ENCODE measurements at regions not wholly inside any gene's neighbourhood (a gene's known extent, or its start where the extent isn't known, plus 50 kb on each side); places are given as distances from the start of the nearest gene placed in this dataset.

GRCh38 chr3:164851204-164851603 is 227.1 kb downstream of the SI start:
- TF ChIP-seq ZFP30 (CRISPR knock-in tag; IDR thresholded peaks at IDR 0.05) = no peak
- TF ChIP-seq PATZ1 (CRISPR knock-in tag; IDR thresholded peaks at IDR 0.05; ENCODE audit: borderline replicate concordance) = no peak
- TF ChIP-seq CSDC2 (CRISPR knock-in tag; IDR thresholded peaks at IDR 0.05) = no peak
- no peak for TF ChIP-seq TCF4 (CRISPR knock-in tag; IDR thresholded peaks at IDR 0.05; ENCODE audit: borderline replicate concordance)
- no peak for TF ChIP-seq ZFP3 (CRISPR knock-in tag; IDR thresholded peaks at IDR 0.05)
- TF ChIP-seq ZNF565 (CRISPR knock-in tag; conservative IDR thresholded peaks at IDR 0.05; ENCODE audit: low read depth) = no peak
- no peak for TF ChIP-seq CREB5 (CRISPR knock-in tag; IDR thresholded peaks at IDR 0.05; ENCODE audit: low read depth)
- TF ChIP-seq BACH2 (CRISPR knock-in tag; IDR thresholded peaks at IDR 0.05; ENCODE audit: borderline replicate concordance) = no peak
- no peak for TF ChIP-seq CSRNP3 (CRISPR knock-in tag; IDR thresholded peaks at IDR 0.05)
- ATAC-seq = no peak

- TF ChIP-seq POU6F1 (CRISPR knock-in tag; IDR thresholded peaks at IDR 0.05; ENCODE audit: borderline replicate concordance, low read depth) = no peak
- TF ChIP-seq ESRRG (CRISPR knock-in tag; IDR thresholded peaks at IDR 0.05) = no peak
- no peak for TF ChIP-seq CREB5 (CRISPR knock-in tag; IDR thresholded peaks at IDR 0.05; ENCODE audit: low read depth)
- no peak for TF ChIP-seq OSR1 (CRISPR knock-in tag; IDR thresholded peaks at IDR 0.05)
- no peak for TF ChIP-seq ZNF70 (CRISPR knock-in tag; IDR thresholded peaks at IDR 0.05)
- TF ChIP-seq ARNTL (CRISPR knock-in tag; IDR thresholded peaks at IDR 0.05; ENCODE audit: borderline replicate concordance, low read depth) = no peak
- no peak for TF ChIP-seq GLIS3 (CRISPR knock-in tag; IDR thresholded peaks at IDR 0.05)
- no peak for TF ChIP-seq CSRNP3 (CRISPR knock-in tag; IDR thresholded peaks at IDR 0.05)
- no peak for TF ChIP-seq ZNF8 (CRISPR knock-in tag; IDR thresholded peaks at IDR 0.05)
- TF ChIP-seq CSDC2 (CRISPR knock-in tag; IDR thresholded peaks at IDR 0.05) = no peak
- no peak for TF ChIP-seq PPARA (CRISPR knock-in tag; IDR thresholded peaks at IDR 0.05; ENCODE audit: borderline replicate concordance)
- no peak for TF ChIP-seq ZFP3 (CRISPR knock-in tag; IDR thresholded peaks at IDR 0.05)
- TF ChIP-seq TOX (CRISPR knock-in tag; IDR thresholded peaks at IDR 0.05; ENCODE audit: borderline replicate concordance) = no peak
- no peak for TF ChIP-seq BACH2 (CRISPR knock-in tag; IDR thresholded peaks at IDR 0.05; ENCODE audit: borderline replicate concordance)
- no peak for ATAC-seq
Observed at GRCh38 chr3:164848923-164849322, 229.4 kb downstream of the SI start.

- TF ChIP-seq PATZ1 (CRISPR knock-in tag; IDR thresholded peaks at IDR 0.05; ENCODE audit: borderline replicate concordance) (no peak), TOX (CRISPR knock-in tag; IDR thresholded peaks at IDR 0.05; ENCODE audit: borderline replicate concordance) (no peak), ZC3H10 (CRISPR knock-in tag; IDR thresholded peaks at IDR 0.05) (no peak), CSDC2 (CRISPR knock-in tag; IDR thresholded peaks at IDR 0.05) (no peak), ZNF565 (CRISPR knock-in tag; conservative IDR thresholded peaks at IDR 0.05; ENCODE audit: low read depth) (no peak), BACH2 (CRISPR knock-in tag; IDR thresholded peaks at IDR 0.05; ENCODE audit: borderline replicate concordance) (no peak)
- no peak for ATAC-seq
Observed at GRCh38 chr3:164845739-164846138, 232.6 kb downstream of the SI start.
